ENCODE measurements at regions not wholly inside any gene's neighbourhood (a gene's known extent, or its start where the extent isn't known, plus 50 kb on each side); places are given as distances from the start of the nearest gene placed in this dataset.

GRCh38 chr16:13437413-13437795 is 482.6 kb upstream of the ERCC4 start:
- Histone ChIP-seq H4K20me1 (ENCODE audit: insufficient read depth, low read length) (no peaks in the 10 kb centered on the region), H3K9me3 (ENCODE audit: control insufficient read depth, insufficient read depth, low read length) (peaks cover 13% of the 10 kb centered on the region), H3K27ac (ENCODE audit: insufficient read depth, low read length) (no peak overlapping the region), H3K4ac (ENCODE audit: low read depth, low read length) (no peak overlapping the region), H3K4me2 (ENCODE audit: low read depth, low read length) (no peak overlapping the region), H2AK9ac (replicated peaks; ENCODE audit: low read depth, low read length, poor library complexity) (no peak overlapping the region), H2AK5ac (ENCODE audit: low read depth, low read length) (no peak overlapping the region), H4K91ac (ENCODE audit: insufficient read depth, low read depth, low read length) (no peak overlapping the region), H3K18ac (ENCODE audit: low read depth, low read length) (no peak overlapping the region), H3K79me1 (ENCODE audit: low read depth in 1 of 2, low read length in 2 of 2) (no peaks in the 10 kb centered on the region), H3K4me1 (ENCODE audit: control insufficient read depth, insufficient read depth, low read length) (no peaks in the 10 kb centered on the region), H2BK5ac (ENCODE audit: low read depth, low read length, poor library complexity, severe bottlenecking) (no peak overlapping the region), H4K5ac (ENCODE audit: low read depth, low read length) (no peak overlapping the region), H3K56ac (ENCODE audit: extremely low read depth, insufficient read depth, low read length) (no peak overlapping the region), H3K14ac (replicated peaks; ENCODE audit: low read depth, low read length) (no peak overlapping the region), H3K23ac (ENCODE audit: low read depth, low read length) (no peak overlapping the region), H2BK20ac (ENCODE audit: low read depth, low read length) (no peak overlapping the region), H3K9me1 (ENCODE audit: insufficient read depth, low read length) (no peaks in the 10 kb centered on the region), H2BK120ac (ENCODE audit: low read depth, low read length) (no peak overlapping the region), H3K9ac (ENCODE audit: low read depth, low read length) (no peak overlapping the region), H2BK15ac (ENCODE audit: low read depth, low read length) (no peak overlapping the region), H2AFZ (replicated peaks; ENCODE audit: low read length, poor library complexity) (no peak overlapping the region), H3K4me3 (ENCODE audit: insufficient read depth, low read depth, low read length) (no peak overlapping the region), H3K36me3 (ENCODE audit: control insufficient read depth, insufficient read depth, low read length) (no peaks in the 10 kb centered on the region), H3K27me3 (ENCODE audit: control insufficient read depth, insufficient read depth, low read length) (no peaks in the 10 kb centered on the region), H4K8ac (ENCODE audit: low read depth in 2 of 2, low read length in 2 of 2) (no peak overlapping the region)
- BruUV-seq (replicated peaks) = no TSS peak
- ChIA-PET POLR2A (ENCODE audit: unreplicated experiment) (no interaction called here), CTCF (no interaction called here)
- 21% methylated on average over 4 of the region's 5 CpGs; no CpG with 5 or more reads in 1 of the 2 experiments for WGBS, 2 experiments (ENCODE audit: extremely low coverage in 2 of 2, insufficient read length in 1 of 2)
- dilution Hi-C loops (cut with HindIII; ENCODE audit: low sequenced_read_pairs, unreplicated experiment) = no loop called here
- in situ Hi-C loops (cut with MboI; ENCODE audit: low sequenced_read_pairs) = no loop called here
- intact Hi-C loops (cut with micrococcal nuclease) = no loop called here
- DNase-seq (no peak), ATAC-seq (ENCODE audit: low read depth) (no peak)
- no peak for TF ChIP-seq SMC3 (IDR thresholded peaks at IDR 0.05; ENCODE audit: low read depth, low read length)
- no peak for TF ChIP-seq BHLHE40 (IDR thresholded peaks at IDR 0.05; ENCODE audit: low read depth, low read length)

All from IMR-90 (cell line).